GM18873 (cell line): ENCODE measurements at regions not wholly inside any gene's neighbourhood (a gene's known extent, or its start where the extent isn't known, plus 50 kb on each side); places are given as distances from the start of the nearest gene placed in this dataset.
A peak's percentile ranks its signal among the peaks of the same experiment; 100 is the strongest.
"Not testable (repeated sequence)": the region's sequence is repeated elsewhere in the genome, so short reads cannot be mapped to it uniquely, and the experiment has no call there.

Experiments used
- ATAC-seq: cut with Tn5 transposase; IDR thresholded peaks from one replicate; pipeline ENCODE4 v1.9.1; 2021; ENCODE audit warnings: mild to moderate bottlenecking, moderate library complexity, moderate number of reproducible peaks; ENCODE audit not compliant: unreplicated experiment, low FRiP score

DNA sequence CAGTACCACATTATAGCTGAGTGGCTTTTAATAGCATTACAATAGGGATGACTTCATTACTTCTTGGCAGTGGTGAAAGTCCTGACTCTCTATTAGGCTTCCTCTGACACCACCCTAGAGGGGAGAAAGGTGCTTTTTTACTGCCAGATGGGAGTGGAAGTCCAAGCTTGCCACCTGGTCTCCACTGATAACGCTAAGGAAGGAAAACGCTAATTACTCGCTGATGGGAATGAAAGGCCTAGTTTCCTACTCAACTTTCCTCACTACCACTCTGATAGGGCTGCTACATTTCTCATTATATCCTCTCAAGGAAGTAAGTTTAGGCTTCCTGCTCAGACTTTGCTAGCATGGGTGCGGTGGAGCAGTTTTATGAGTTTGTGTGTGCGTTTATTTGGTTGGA, 62.3 kb upstream of the PAGE3 start:
- no peak for ATAC-seq

DNA sequence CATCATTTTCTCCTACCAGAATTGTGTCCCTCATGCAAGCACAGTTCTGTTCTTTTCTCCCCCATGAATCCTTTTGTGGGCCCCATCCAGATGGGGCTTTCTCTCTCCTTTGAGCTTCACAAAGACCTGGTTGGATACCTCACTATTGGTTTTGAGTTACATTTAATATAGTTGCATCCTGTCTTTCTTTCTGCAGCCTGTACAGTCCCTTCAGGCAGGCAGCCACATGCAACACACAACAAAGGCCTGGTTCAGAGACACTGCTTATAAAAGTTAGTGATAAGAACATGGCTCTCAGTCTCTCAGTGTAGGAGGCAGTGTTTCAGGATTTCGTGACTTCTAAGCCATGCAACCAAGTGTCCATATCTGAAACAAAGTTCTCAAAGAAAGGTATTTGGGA, 70.6 kb upstream of the PAGE3 start:
- no peak for ATAC-seq

DNA sequence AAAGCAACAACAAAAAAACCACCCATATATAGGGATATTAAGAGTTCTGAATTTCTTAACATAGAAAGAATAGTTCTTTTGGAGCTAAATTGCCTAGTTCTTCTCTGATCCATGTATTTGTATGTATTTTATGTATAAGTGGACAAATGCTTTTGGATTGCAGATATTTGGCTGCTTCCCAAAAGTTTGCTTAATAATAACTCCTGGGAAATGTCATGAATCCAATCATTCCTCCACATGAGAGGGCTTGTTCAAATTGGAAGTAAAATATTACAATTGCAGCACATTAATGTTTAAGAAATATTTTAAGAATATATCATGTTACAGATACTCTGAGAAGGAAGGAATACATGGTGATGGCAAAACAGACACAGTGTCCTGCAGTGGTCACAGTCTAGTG, 71.5 kb upstream of the PAGE3 start:
- ATAC-seq = no peak

DNA sequence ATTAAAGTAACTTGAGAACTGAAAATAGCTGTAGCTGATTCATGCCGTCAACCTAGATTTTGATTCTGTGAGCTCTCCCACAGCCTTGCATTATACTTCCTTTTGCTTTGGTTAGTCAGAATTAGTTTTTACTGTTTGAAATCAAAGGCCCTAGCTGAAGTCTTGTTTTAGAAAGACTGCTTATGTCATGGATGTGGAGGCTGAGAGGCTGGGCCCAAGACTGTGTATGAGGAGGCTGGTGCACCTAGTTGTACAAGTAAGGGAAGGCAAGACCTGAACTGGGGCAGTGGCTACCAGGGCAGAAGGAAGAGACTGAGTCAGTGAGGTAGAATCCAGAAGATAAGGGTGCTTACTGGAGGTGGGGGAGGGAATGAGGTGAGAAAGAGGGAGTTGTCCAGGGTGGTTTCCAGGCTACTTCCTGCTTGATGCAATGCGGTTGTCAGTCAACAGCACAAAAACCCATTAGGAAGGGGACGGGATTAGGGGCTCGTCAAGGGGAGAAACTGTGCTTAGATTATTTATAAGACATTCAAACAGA, 76.2 kb upstream of the PAGE3 start:
- no peak for ATAC-seq

DNA sequence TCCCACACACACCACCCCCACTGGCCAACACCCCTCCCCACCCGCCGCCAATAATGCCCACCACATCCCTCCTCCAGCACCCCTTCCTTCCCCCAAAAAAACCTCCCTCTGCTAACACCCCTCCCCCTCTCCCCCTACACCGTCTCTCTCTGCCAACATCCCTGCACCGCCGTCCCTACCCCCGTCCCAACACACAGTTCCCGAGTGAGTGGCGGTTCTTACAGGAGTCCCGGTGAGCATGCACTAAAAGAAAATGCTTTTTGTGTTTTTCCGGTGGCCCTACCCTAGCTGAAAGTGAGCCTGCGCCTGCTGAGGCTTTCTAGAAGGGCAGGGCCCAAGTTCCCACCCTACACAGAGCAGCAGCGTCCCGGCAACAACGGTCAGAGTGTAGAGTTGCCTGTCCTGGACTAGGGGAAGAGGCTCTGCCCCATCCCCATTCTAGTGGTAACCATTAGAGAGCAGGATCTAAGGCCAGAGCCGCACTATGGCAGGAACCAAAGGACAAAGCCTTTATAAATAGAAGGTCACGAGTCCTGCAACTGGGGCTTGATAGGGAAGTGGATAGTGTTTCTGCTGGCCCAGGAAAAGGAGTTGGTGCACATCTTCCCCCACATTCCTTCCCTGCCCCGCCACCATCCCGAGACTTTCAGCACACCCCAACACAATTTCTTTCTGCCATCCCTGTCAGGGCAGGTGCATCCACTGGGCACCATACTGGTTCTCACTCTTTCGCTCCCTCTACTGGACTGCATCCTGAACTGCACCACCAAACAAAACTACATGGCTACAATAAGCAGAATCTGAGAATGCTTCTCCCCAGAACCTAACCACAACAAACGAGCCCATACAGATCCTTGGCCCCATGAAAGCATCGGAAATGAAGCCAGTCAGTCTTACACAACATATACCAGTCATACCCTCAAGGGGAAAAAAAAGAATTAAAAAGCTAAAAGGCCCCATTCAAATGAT, 78.1 kb upstream of the PAGE3 start:
- ATAC-seq = peak; percentile 66

DNA sequence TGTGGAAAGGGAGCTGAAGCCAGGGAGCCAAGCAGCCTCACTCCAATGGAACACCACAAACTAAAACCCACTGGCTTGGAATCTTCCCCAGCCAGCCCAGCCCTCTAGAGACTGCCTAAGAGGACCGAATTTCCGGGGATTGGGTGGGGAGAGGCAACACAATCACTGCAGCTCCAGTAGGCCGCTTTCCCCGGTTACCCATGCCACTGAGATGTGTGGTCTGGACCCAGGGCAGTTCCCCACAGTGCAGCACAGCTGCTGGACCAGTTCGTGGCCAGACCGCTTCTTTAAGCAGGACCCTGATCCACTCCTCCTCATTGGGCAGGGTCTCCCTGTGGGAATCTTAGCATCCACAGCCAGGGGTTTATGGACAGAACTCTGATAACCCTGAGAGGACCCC, 91.9 kb upstream of the PAGE3 start:
- no peak for ATAC-seq

DNA sequence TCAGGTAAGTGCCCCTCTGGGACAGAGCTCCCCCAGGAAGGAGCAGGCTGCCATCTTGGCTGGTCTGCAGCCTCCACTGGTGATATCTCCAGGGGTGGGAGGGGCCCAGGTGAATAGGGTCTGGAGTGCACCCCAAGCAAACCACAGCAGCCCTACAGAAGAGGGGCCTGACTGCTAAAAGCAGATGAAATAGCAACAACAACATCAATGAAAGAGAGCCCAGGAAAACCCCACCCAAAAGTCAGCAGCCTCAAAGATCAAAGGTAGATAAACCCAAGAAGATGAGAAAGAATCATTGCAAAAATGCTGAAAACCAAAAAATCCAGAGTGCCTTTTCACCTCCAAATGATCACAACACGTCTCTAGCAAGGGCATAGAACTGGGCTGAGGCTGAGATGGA, 92.5 kb upstream of the PAGE3 start:
- ATAC-seq = no peak

DNA sequence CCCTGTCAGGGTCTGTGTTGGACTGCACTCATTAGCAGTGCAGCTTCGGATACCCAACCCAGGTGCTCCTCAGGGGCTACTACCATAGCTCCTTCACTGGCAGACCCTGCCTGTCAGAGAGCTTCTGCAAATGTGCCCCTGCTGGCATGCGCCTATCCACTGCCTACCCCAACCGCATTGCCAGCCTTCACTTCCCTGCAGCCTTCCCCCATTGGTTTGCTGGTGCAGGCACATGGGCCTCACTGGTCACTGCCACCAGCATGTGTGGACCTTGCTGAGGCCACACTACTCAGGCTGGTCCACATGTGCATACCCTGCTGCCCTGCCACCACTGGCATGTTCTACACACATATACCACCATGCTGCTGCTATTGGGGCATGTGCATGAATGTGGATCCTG, 72.5 kb upstream of the MAGEH1 start:
- no peak for ATAC-seq

DNA sequence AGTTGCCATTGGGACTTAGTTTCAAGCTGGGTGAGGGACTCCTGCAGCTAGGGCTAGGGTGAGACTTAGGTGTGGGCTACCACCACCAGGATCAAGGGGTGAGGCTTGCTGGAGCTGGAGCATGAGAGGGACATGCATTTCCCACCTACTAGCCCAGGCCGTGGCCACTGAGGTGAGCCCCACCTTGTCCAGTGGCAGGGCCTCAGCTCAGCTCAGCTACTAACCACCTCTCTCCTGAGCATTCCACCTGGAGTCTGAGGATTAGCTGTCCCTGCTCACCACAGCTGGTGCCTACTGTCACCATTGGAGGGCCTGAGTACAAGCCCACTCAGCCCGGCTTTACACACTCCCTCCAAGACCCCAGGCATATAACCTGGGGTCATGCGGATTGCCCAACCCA, 62.6 kb upstream of the MAGEH1 start:
- no peak for ATAC-seq

DNA sequence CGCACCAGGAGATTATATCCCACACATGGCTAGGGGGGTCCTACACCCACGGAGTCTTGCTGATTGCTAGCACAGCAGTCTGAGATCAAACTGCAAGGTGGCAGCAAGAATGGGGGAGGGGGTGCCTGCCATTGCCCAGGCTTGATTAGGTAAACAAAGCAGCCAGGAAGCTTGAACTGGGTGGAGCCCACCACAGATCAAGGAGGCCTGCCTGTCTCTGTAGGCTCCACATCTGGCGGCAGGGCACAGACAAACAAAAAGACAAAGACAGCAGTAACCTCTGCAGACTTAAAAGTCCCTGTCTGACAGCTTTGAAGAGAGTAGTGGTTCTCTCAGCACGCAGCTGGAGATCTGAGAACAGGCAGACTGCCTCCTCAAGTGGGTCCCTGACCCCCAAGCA, 55.1 kb upstream of the MAGEH1 start:
- ATAC-seq = not testable (repeated sequence)
